ENCODE measurements at regions not wholly inside any gene's neighbourhood (a gene's known extent, or its start where the extent isn't known, plus 50 kb on each side); places are given as distances from the start of the nearest gene placed in this dataset.
"Not testable (repeated sequence)": the region's sequence is repeated elsewhere in the genome, so short reads cannot be mapped to it uniquely, and the experiment has no call there.

GRCh38 chr2:242088471-242089212, 219.1 kb downstream of the RTP5 start:
- peaks cover 26 to 38% of the 10 kb centered on the region in 2 donors for H3K4me1 Mint-ChIP-seq (ENCODE audit: low read depth in 2 of 2)
- peaks cover 5% of the 10 kb centered on the region for H3K36me3 Mint-ChIP-seq (ENCODE audit: insufficient read depth)
- H3K27me3 Mint-ChIP-seq, result no peaks in the 10 kb centered on the region
- DNase-seq (peak; percentile 89 to 93 (median 92)), ATAC-seq (replicated peaks) (peak; percentile 90)
- H3K4me3 Mint-ChIP-seq, result peak overlapping the region; percentile 95
- H3K27ac Mint-ChIP-seq, result peak overlapping the region; percentile 95
- no peaks in the 10 kb centered on the region for H3K9me3 Mint-ChIP-seq

GRCh38 chr2:242089213-242089549, 219.7 kb downstream of the RTP5 start:
- Mint-ChIP-seq H3K4me1 (ENCODE audit: low read depth in 2 of 2) (peaks cover 28 to 41% of the 10 kb centered on the region in 2 donors), H3K4me3 (peak overlapping the region; percentile 95), H3K27ac (peak overlapping the region; percentile 19 to 95)
- not testable (repeated sequence) for H3K9me3 Mint-ChIP-seq; DNase-seq; H3K27me3 Mint-ChIP-seq; ATAC-seq (replicated peaks); H3K36me3 Mint-ChIP-seq (ENCODE audit: insufficient read depth)

- H3K9me3 Mint-ChIP-seq; DNase-seq; H3K4me3 Mint-ChIP-seq; H3K27me3 Mint-ChIP-seq; ATAC-seq (replicated peaks); H3K27ac Mint-ChIP-seq: not testable (repeated sequence)
- Mint-ChIP-seq H3K36me3 (ENCODE audit: insufficient read depth) (peaks cover 22% of the 10 kb centered on the region), H3K4me1 (ENCODE audit: low read depth in 2 of 2) (peaks cover 11 to 27% of the 10 kb centered on the region in 2 donors)
Observed at GRCh38 chr2:242097278-242097677, 227.7 kb downstream of the RTP5 start.

GRCh38 chr2:242098034-242098433, 228.5 kb downstream of the RTP5 start:
- Mint-ChIP-seq H3K27ac (no peak overlapping the region), H3K27me3 (no peaks in the 10 kb centered on the region), H3K4me3 (no peak overlapping the region), H3K36me3 (ENCODE audit: insufficient read depth) (peaks cover 22% of the 10 kb centered on the region), H3K4me1 (ENCODE audit: low read depth in 2 of 2) (peaks cover 11 to 25% of the 10 kb centered on the region in 2 donors), H3K9me3 (no peaks in the 10 kb centered on the region)
- ATAC-seq (replicated peaks) (no peak), DNase-seq (no peak)

GRCh38 chr2:242098445-242099128, 229.1 kb downstream of the RTP5 start:
- peaks cover 22% of the 10 kb centered on the region for H3K36me3 Mint-ChIP-seq (ENCODE audit: insufficient read depth)
- no peaks in the 10 kb centered on the region for H3K27me3 Mint-ChIP-seq
- ATAC-seq (replicated peaks) (no peak), DNase-seq (no peak)
- H3K4me1 Mint-ChIP-seq (ENCODE audit: low read depth in 2 of 2), result peaks cover 11 to 19% of the 10 kb centered on the region in 2 donors
- no peaks in the 10 kb centered on the region for H3K9me3 Mint-ChIP-seq
- no peak overlapping the region for H3K4me3 Mint-ChIP-seq
- H3K27ac Mint-ChIP-seq, result no peak overlapping the region

- H3K4me3 Mint-ChIP-seq; DNase-seq; ATAC-seq (replicated peaks); H3K27me3 Mint-ChIP-seq; H3K27ac Mint-ChIP-seq; H3K9me3 Mint-ChIP-seq: not testable (repeated sequence)
- Mint-ChIP-seq H3K36me3 (ENCODE audit: insufficient read depth) (peaks cover 13% of the 10 kb centered on the region), H3K4me1 (ENCODE audit: low read depth in 2 of 2) (peaks cover 9 to 22% of the 10 kb centered on the region in 2 donors)
Observed at GRCh38 chr2:242103093-242103492, 233.6 kb downstream of the RTP5 start.

- H3K9me3 Mint-ChIP-seq; H3K4me3 Mint-ChIP-seq; ATAC-seq (replicated peaks); H3K36me3 Mint-ChIP-seq (ENCODE audit: insufficient read depth); DNase-seq; H3K27me3 Mint-ChIP-seq: not testable (repeated sequence)
- Mint-ChIP-seq H3K4me1 (ENCODE audit: low read depth in 2 of 2) (peaks cover 11 to 24% of the 10 kb centered on the region in 2 donors), H3K27ac (peak overlapping the region in 1 of 2 donors; percentile 81)
Observed at GRCh38 chr2:242104202-242104956, 234.8 kb downstream of the RTP5 start.

GRCh38 chr2:242107065-242107464, 237.5 kb downstream of the RTP5 start:
- H3K27me3 Mint-ChIP-seq; H3K36me3 Mint-ChIP-seq (ENCODE audit: insufficient read depth); DNase-seq; H3K27ac Mint-ChIP-seq; H3K4me3 Mint-ChIP-seq; ATAC-seq (replicated peaks); H3K9me3 Mint-ChIP-seq: not testable (repeated sequence)
- peaks cover 7 to 22% of the 10 kb centered on the region in 2 donors for H3K4me1 Mint-ChIP-seq (ENCODE audit: low read depth in 2 of 2)

GRCh38 chr2:242108797-242109500, 239.4 kb downstream of the RTP5 start:
- H3K4me3 Mint-ChIP-seq; ATAC-seq (replicated peaks); H3K27me3 Mint-ChIP-seq; H3K36me3 Mint-ChIP-seq (ENCODE audit: insufficient read depth); DNase-seq; H3K9me3 Mint-ChIP-seq; H3K27ac Mint-ChIP-seq: not testable (repeated sequence)
- peaks cover 7 to 22% of the 10 kb centered on the region in 2 donors for H3K4me1 Mint-ChIP-seq (ENCODE audit: low read depth in 2 of 2)

- H3K4me1 Mint-ChIP-seq (ENCODE audit: low read depth in 2 of 2), result peaks cover 5 to 20% of the 10 kb centered on the region in 2 donors
- not testable (repeated sequence) for H3K27ac Mint-ChIP-seq; DNase-seq; H3K36me3 Mint-ChIP-seq (ENCODE audit: insufficient read depth); H3K4me3 Mint-ChIP-seq; H3K27me3 Mint-ChIP-seq; H3K9me3 Mint-ChIP-seq; ATAC-seq (replicated peaks)
Observed at GRCh38 chr2:242109819-242110218, 240.3 kb downstream of the RTP5 start.

- H3K4me1 Mint-ChIP-seq (ENCODE audit: low read depth in 2 of 2), result peaks cover 5 to 19% of the 10 kb centered on the region in 2 donors
- not testable (repeated sequence) for H3K36me3 Mint-ChIP-seq (ENCODE audit: insufficient read depth); H3K27ac Mint-ChIP-seq; ATAC-seq (replicated peaks); DNase-seq; H3K4me3 Mint-ChIP-seq; H3K27me3 Mint-ChIP-seq; H3K9me3 Mint-ChIP-seq
Observed at GRCh38 chr2:242111954-242112353, 242.4 kb downstream of the RTP5 start.

GRCh38 chr2:242113492-242113891, 244.0 kb downstream of the RTP5 start:
- DNase-seq; H3K4me3 Mint-ChIP-seq; H3K27me3 Mint-ChIP-seq; ATAC-seq (replicated peaks); H3K36me3 Mint-ChIP-seq (ENCODE audit: insufficient read depth); H3K9me3 Mint-ChIP-seq; H3K27ac Mint-ChIP-seq: not testable (repeated sequence)
- peaks cover 3 to 11% of the 10 kb centered on the region in 2 donors for H3K4me1 Mint-ChIP-seq (ENCODE audit: low read depth in 2 of 2)

GRCh38 chr2:242116676-242117075, 247.1 kb downstream of the RTP5 start:
- H3K27ac Mint-ChIP-seq; H3K4me3 Mint-ChIP-seq; H3K4me1 Mint-ChIP-seq (ENCODE audit: low read depth in 2 of 2); H3K27me3 Mint-ChIP-seq; H3K9me3 Mint-ChIP-seq; H3K36me3 Mint-ChIP-seq (ENCODE audit: insufficient read depth); ATAC-seq (replicated peaks); DNase-seq: not testable (repeated sequence)
